Endodermal cell (in vitro differentiated cells): ENCODE measurements at regions not wholly inside any gene's neighbourhood (a gene's known extent, or its start where the extent isn't known, plus 50 kb on each side); places are given as distances from the start of the nearest gene placed in this dataset.

Experiments used
- DNase-seq: peaks from one replicate; pipeline ENCODE4 v3.0.0-alpha.2; 2017
- H3K27ac ChIP-seq: 2 replicates; pipeline ENCODE4 v1.5.1; 2013; ENCODE audit warnings: mild to moderate bottlenecking, low read depth, low read length, moderate library complexity
- H3K27me3 ChIP-seq: 2 replicates; pipeline ENCODE4 v1.6.1; 2013; ENCODE audit warnings: mild to moderate bottlenecking, low read length, moderate library complexity; ENCODE audit not compliant: insufficient read depth, control insufficient read depth, poor library complexity, severe bottlenecking
- H3K36me3 ChIP-seq: 2 replicates; pipeline ENCODE4 v1.7.0; 2013; ENCODE audit warnings: mild to moderate bottlenecking, low read length, moderate library complexity; ENCODE audit not compliant: control insufficient read depth, insufficient read depth
- H3K4me1 ChIP-seq: one replicate; pipeline ENCODE4 v1.7.0; 2013; ENCODE audit warnings: low read length; ENCODE audit not compliant: control insufficient read depth, insufficient read depth
- H3K4me3 ChIP-seq: 2 replicates; pipeline ENCODE4 v1.5.1; 2013; ENCODE audit warnings: mild to moderate bottlenecking, low read length, moderate library complexity
- H3K9ac ChIP-seq: 2 replicates; pipeline ENCODE4 v1.6.1; 2013; ENCODE audit warnings: mild to moderate bottlenecking, low read length, moderate library complexity; ENCODE audit not compliant: poor library complexity, severe bottlenecking; ENCODE audit errors: extremely low read depth
- H3K9me3 ChIP-seq: 2 replicates; pipeline ENCODE4 v1.6.1; 2013; ENCODE audit warnings: mild to moderate bottlenecking, low read length, moderate library complexity; ENCODE audit not compliant: control insufficient read depth
- H3K27ac Mint-ChIP-seq: 2 replicates; pipeline ENCODE4 v1.8.0; 2020; ENCODE audit warnings: mixed read lengths
- H3K27me3 Mint-ChIP-seq: 2 replicates; pipeline ENCODE4 v1.8.0; 2021; ENCODE audit warnings: mild to moderate bottlenecking, mixed read lengths; ENCODE audit not compliant: insufficient read depth
- H3K36me3 Mint-ChIP-seq: 2 replicates; pipeline ENCODE4 v1.8.0; 2020; ENCODE audit warnings: low read depth, mixed read lengths
- H3K4me1 Mint-ChIP-seq: 2 replicates; pipeline ENCODE4 v1.8.0; 2020; ENCODE audit warnings: mixed read lengths
- H3K4me3 Mint-ChIP-seq: 2 replicates; pipeline ENCODE4 v1.8.0; 2020; ENCODE audit warnings: mild to moderate bottlenecking, moderate library complexity, mixed read lengths
- H3K9me3 Mint-ChIP-seq: 2 replicates; pipeline ENCODE4 v1.8.0; 2020; ENCODE audit warnings: mild to moderate bottlenecking, mixed read lengths
- CTCF ChIP-seq: fragments of 200-600 bp; sonication (generic); conservative IDR thresholded peaks from 2 replicates; pipeline ENCODE4 v1.5.0; 2021; ENCODE audit warnings: antibody characterized with exemption, mild to moderate bottlenecking
- WGBS, 2 experiments: methylation state at CpG; one replicate each; pipeline versions ENCODE4 v1.1.5 to v1.1.7; 2013; ENCODE audit warnings: missing lambda C conversion rate in 2 of 2, mixed read lengths in 1 of 2; ENCODE audit not compliant: insufficient coverage in 1 of 2, insufficient read length in 1 of 2; 5-methylcytosine and 5-hydroxymethylcytosine counted together

- Mint-ChIP-seq H3K9me3 (peaks cover 14% of the 10 kb centered on the region), H3K36me3 (no peaks in the 10 kb centered on the region), H3K27me3 (peaks cover 5% of the 10 kb centered on the region), H3K4me1 (no peaks in the 10 kb centered on the region), H3K27ac (no peak overlapping the region), H3K4me3 (no peak overlapping the region)
- Histone ChIP-seq H3K27me3 (no peaks in the 10 kb centered on the region), H3K9ac (no peak overlapping the region), H3K4me1 (no peaks in the 10 kb centered on the region), H3K4me3 (no peak overlapping the region), H3K36me3 (no peaks in the 10 kb centered on the region), H3K27ac (no peak overlapping the region), H3K9me3 (peaks cover 7% of the 10 kb centered on the region)
- WGBS, 2 experiments = 87% methylated on average over 10 of the region's 10 CpGs
- DNase-seq = no peak
- TF ChIP-seq CTCF = no peak
Observed at GRCh38 chr22:48929276-48929790, 898.3 kb downstream of the BRD1 start.

- Histone ChIP-seq H3K9me3 (no peaks in the 10 kb centered on the region), H3K27ac (no peak overlapping the region), H3K4me1 (no peaks in the 10 kb centered on the region), H3K27me3 (no peaks in the 10 kb centered on the region), H3K36me3 (no peaks in the 10 kb centered on the region), H3K9ac (no peak overlapping the region), H3K4me3 (no peak overlapping the region)
- Mint-ChIP-seq H3K4me3 (no peak overlapping the region), H3K27me3 (peaks cover 7% of the 10 kb centered on the region), H3K27ac (no peak overlapping the region), H3K36me3 (no peaks in the 10 kb centered on the region), H3K9me3 (peaks cover 2% of the 10 kb centered on the region), H3K4me1 (no peaks in the 10 kb centered on the region)
- WGBS, 2 experiments = 95% methylated on average over 5 to 13 of the region's 13 CpGs
- no peak for TF ChIP-seq CTCF
- no peak for DNase-seq
Observed at GRCh38 chr22:48927591-48927990, 900.1 kb downstream of the BRD1 start.

- peaks cover 9% of the 10 kb centered on the region for H3K27me3 Mint-ChIP-seq
- Histone ChIP-seq H3K9ac (no peak overlapping the region), H3K27ac (no peak overlapping the region), H3K4me1 (no peaks in the 10 kb centered on the region), H3K4me3 (no peak overlapping the region), H3K36me3 (no peaks in the 10 kb centered on the region), H3K9me3 (no peaks in the 10 kb centered on the region), H3K27me3 (no peaks in the 10 kb centered on the region)
- H3K4me3 Mint-ChIP-seq = no peak overlapping the region
- no peaks in the 10 kb centered on the region for H3K4me1 Mint-ChIP-seq
- no peak overlapping the region for H3K27ac Mint-ChIP-seq
- no peaks in the 10 kb centered on the region for H3K36me3 Mint-ChIP-seq
- DNase-seq = no peak
- TF ChIP-seq CTCF = no peak
- no peaks in the 10 kb centered on the region for H3K9me3 Mint-ChIP-seq
- WGBS, 2 experiments = 89 to 90% methylated on average over 8 to 11 of the region's 11 CpGs
Observed at GRCh38 chr22:48926643-48927042, 901.0 kb downstream of the BRD1 start.
